Naive B cell (primary cell): ENCODE measurements at regions not wholly inside any gene's neighbourhood (a gene's known extent, or its start where the extent isn't known, plus 50 kb on each side); places are given as distances from the start of the nearest gene placed in this dataset.
"Not testable (repeated sequence)": the region's sequence is repeated elsewhere in the genome, so short reads cannot be mapped to it uniquely, and the experiment has no call there.

Source experiments
- ATAC-seq, 2 donors: fragments of 150-1000 bp; cut with Tn5 transposase; 2 replicates each; pipeline ENCODE4 v1.10.0; 2021; ENCODE audit warnings: low read depth in 2 of 2, mild to moderate bottlenecking in 2 of 2, moderate library complexity in 2 of 2
- DNase-seq: peaks from one replicate; pipeline ENCODE4 v3.0.0; 2022
- H3K27ac Mint-ChIP-seq, 6 donors: one replicate each; pipeline ENCODE4 v1.8.0; 2020 to 2022; ENCODE audit warnings: mild to moderate bottlenecking in 6 of 6, mixed read lengths in 6 of 6, moderate library complexity in 5 of 6, inconsistent platforms in 2 of 6
- H3K27me3 Mint-ChIP-seq, 3 donors: one replicate each; pipeline ENCODE4 v1.8.0; 2021 to 2022; ENCODE audit warnings: mixed read lengths in 3 of 3, mild to moderate bottlenecking in 1 of 3
- H3K36me3 Mint-ChIP-seq, 2 donors: one replicate each; pipeline ENCODE4 v1.8.0; 2020 to 2022; ENCODE audit warnings: mixed read lengths in 2 of 2, inconsistent platforms in 1 of 2, mild to moderate bottlenecking in 1 of 2
- H3K4me1 Mint-ChIP-seq, 3 donors: one replicate each; pipeline ENCODE4 v1.8.0; 2020 to 2022; ENCODE audit warnings: mixed read lengths in 3 of 3, inconsistent platforms in 1 of 3, mild to moderate bottlenecking in 1 of 3, moderate library complexity in 1 of 3
- H3K4me3 Mint-ChIP-seq, 8 donors: one replicate each; pipeline ENCODE4 v1.8.0; 2020 to 2022; ENCODE audit warnings: mild to moderate bottlenecking in 8 of 8, mixed read lengths in 8 of 8, moderate library complexity in 8 of 8, inconsistent platforms in 2 of 8
- H3K9me3 Mint-ChIP-seq, 7 donors: one replicate each; pipeline ENCODE4 v1.8.0; 2020 to 2022; ENCODE audit warnings: mixed read lengths in 7 of 7, mild to moderate bottlenecking in 5 of 7, inconsistent platforms in 2 of 7, moderate library complexity in 1 of 7

DNA sequence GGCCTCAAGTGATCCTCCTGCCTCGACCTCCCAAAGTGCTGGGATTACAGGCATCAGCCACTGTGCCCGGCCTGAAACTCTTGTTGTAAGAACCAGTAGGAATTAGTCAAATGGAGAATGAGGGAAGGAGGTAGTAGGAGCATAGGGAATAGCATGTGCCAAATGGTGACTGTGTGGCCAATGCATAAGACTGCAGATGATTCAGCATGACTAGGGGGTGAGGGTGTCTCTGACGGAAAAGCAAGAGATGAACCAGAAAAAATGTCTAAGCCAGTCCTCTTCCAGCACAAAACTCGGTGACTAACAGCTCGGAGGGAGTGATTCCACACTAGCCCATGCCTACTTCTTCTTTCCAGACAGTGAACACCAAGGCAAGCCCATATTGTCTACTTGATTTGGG is 58.2 kb upstream of the DUSP21 start:
- Mint-ChIP-seq H3K36me3 (no peaks in the 10 kb centered on the region), H3K4me3 (no peak overlapping the region), H3K27me3 (peaks cover 0 to 30% (median 0%) of the 10 kb centered on the region in 3 donors), H3K9me3 (no peaks in the 10 kb centered on the region), H3K27ac (no peak overlapping the region), H3K4me1 (no peaks in the 10 kb centered on the region)
- DNase-seq (no peak), ATAC-seq (no peak)

DNA sequence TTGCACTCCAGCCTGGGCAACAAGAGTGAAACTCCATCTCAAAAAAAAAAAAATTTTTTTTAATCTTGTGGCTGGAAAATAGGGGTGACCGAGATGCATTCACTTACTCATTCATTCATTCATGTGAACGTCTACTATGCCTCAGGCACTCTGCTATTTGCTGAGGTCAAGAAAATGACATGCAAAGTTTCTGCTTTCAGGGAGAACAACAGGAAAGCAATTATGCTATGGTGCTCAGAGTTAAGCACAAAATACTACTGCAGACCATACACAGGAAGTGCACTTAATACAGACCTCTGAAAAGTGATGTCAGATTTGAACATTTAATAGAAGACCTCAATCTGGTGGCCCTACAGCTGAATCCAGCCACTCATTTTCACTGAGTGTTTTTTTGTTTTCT is 59.6 kb upstream of the DUSP21 start:
- Mint-ChIP-seq H3K27ac (no peak overlapping the region), H3K27me3 (peaks cover 0 to 30% (median 0%) of the 10 kb centered on the region in 3 donors), H3K4me1 (no peaks in the 10 kb centered on the region), H3K36me3 (no peaks in the 10 kb centered on the region), H3K9me3 (no peaks in the 10 kb centered on the region), H3K4me3 (no peak overlapping the region)
- DNase-seq (no peak), ATAC-seq (no peak)

DNA sequence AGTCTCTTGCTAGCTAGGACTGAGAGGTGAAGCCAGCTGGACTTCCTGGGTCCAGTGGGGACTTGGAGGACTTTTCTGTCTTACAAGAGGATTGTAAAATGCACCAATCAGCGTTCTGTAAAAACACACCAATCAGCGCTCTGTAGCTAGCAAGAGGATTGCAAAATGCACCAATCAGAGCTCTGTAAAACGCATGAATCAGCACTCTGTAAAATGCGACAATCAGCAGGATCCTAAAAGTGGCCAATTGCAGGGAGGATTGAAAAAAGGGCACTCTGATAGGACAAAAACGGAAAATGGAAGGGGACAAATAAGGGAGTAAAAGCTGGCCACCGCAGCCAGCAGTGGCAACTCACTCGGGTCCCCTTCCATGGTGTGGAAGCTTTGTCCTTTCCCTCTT is 65.6 kb upstream of the DUSP21 start:
- peaks cover 0 to 15% (median 6%) of the 10 kb centered on the region in 3 donors for H3K27me3 Mint-ChIP-seq
- peaks cover 0 to 3% (median 0%) of the 10 kb centered on the region in 7 donors for H3K9me3 Mint-ChIP-seq
- H3K36me3 Mint-ChIP-seq, result no peaks in the 10 kb centered on the region
- no peak overlapping the region for H3K4me3 Mint-ChIP-seq
- no peaks in the 10 kb centered on the region for H3K4me1 Mint-ChIP-seq
- DNase-seq, result no peak
- ATAC-seq, result no peak
- H3K27ac Mint-ChIP-seq, result no peak overlapping the region

DNA sequence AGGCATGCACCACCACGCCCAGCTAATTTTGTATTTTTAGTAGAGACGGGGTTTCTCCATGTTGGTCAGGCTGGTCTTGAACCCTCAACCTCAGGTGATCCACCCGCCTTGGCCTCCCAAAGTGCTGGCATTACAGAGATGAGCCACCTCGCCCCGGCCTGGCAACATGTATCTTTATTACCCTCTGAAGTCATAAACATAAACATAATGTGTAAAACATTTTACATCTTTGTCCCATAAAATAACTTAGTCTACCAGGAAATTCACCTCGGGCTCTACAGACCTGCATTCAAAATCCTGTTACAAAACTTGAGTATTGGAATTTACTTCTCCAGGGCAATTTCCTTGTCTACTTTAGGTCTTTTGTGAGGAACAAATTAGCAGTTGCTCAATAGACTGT is 68.1 kb upstream of the DUSP21 start:
- Mint-ChIP-seq H3K9me3 (peaks cover 0 to 3% (median 0%) of the 10 kb centered on the region in 7 donors), H3K27ac (no peak overlapping the region), H3K36me3 (no peaks in the 10 kb centered on the region), H3K4me1 (no peaks in the 10 kb centered on the region), H3K27me3 (peaks cover 0 to 13% (median 8%) of the 10 kb centered on the region in 3 donors), H3K4me3 (no peak overlapping the region)
- DNase-seq (no peak), ATAC-seq (no peak)

DNA sequence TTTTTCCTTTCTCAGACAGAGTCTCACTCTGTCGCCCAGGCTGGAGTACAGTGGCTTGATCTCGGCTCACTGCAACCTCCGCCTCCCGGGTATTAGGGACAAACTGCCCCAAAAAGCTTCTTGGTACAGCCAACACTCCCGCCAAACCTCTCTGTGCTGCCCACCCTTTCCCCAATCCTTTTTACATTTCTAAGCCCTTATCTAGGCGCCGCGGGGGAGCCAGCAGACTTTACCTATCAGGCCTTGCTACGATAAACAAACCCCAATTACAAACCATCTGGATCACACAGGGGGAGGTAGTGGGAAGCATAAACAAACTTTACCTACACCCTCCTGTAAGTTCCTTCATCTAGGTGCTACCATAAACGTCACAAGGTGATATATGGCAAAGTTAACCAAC is 69.8 kb upstream of the DUSP21 start:
- not testable (repeated sequence) for H3K36me3 Mint-ChIP-seq, H3K4me1 Mint-ChIP-seq, H3K9me3 Mint-ChIP-seq, DNase-seq, ATAC-seq, H3K4me3 Mint-ChIP-seq, H3K27ac Mint-ChIP-seq
- H3K27me3 Mint-ChIP-seq, result peaks cover 0 to 13% (median 8%) of the 10 kb centered on the region in 3 donors

DNA sequence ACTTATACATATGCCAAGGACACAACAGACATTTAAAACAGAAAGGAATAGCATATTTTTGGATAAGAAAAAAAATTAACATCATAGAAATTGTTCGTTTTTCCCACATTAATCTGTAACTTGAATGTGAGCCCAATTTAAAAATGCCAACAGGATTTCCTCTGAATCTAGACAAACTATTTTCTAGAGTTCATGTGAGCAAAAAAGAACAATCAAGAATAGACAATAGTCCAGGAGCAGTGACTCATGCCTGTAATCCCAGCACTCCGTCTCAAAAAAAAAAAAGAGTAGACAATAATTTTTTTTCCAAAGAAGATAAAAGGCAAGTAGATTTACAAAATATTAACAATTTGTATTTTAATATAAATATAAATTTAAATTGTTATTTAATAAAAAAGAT is 73.7 kb upstream of the DUSP21 start:
- H3K27ac Mint-ChIP-seq, result no peak overlapping the region

DNA sequence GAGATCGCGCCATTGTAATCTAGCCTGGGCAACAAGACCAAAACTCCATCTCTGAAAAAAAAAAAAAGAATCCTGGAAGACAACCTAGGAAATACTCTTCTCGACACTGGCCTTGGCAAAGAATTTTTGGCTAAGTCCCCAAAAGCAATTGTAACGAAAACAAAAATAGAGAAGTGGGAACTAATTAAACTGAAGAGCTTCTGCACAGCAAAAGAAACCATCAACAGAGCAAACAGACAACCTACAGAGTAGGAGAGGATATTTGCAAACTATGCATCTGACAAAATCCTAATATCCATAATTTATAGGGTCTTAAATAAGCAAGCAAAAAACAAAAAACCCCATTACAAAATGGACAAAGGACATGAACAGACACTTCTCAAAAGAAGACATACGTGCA is 76.5 kb upstream of the DUSP21 start:
- H3K27me3 Mint-ChIP-seq, result peaks cover 14 to 18% (median 14%) of the 10 kb centered on the region in 3 donors
- DNase-seq (no peak), ATAC-seq (peak in 1 of 2 donors; percentile 36)
- no peaks in the 10 kb centered on the region for H3K36me3 Mint-ChIP-seq
- peaks cover 0 to 14% (median 10%) of the 10 kb centered on the region in 7 donors for H3K9me3 Mint-ChIP-seq
- H3K4me3 Mint-ChIP-seq, result peak overlapping the region in 2 of 8 donors; percentile 14 to 41
- H3K4me1 Mint-ChIP-seq, result peaks cover 7 to 14% (median 13%) of the 10 kb centered on the region in 3 donors
- H3K27ac Mint-ChIP-seq, result peak overlapping the region in 1 of 6 donors; percentile 30

More for the DNA sequence above, 73.7 kb upstream of the DUSP21 start:
- Mint-ChIP-seq H3K36me3 (no peaks in the 10 kb centered on the region), H3K9me3 (peaks cover 0 to 14% (median 10%) of the 10 kb centered on the region in 7 donors), H3K4me1 (peaks cover 6 to 14% (median 12%) of the 10 kb centered on the region in 3 donors), H3K27me3 (peaks cover 12 to 19% (median 16%) of the 10 kb centered on the region in 3 donors), H3K4me3 (no peak overlapping the region)
- DNase-seq, result no peak
- no peak for ATAC-seq

DNA sequence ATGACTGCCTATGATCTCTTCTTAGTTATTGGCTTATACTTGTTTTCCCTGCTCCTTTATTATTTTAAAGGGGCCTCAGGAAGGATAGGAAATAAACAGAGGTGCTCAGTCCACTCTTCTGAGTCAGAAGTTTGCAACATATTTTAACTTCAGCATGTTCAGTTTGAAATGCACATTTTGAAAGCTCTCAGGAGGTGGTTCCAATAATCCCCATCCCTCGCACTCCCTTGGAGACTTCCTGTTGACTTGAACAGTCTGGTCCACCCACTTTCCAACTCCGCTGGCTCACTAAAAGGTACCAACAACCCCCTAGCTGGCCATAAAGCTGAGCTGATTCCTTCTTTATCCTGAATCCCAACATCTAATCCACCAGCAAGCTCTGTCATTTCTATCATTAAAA is 78.3 kb upstream of the DUSP21 start:
- no peaks in the 10 kb centered on the region for H3K36me3 Mint-ChIP-seq
- H3K4me3 Mint-ChIP-seq, result no peak overlapping the region
- H3K9me3 Mint-ChIP-seq, result peaks cover 0 to 14% (median 10%) of the 10 kb centered on the region in 7 donors

DNA sequence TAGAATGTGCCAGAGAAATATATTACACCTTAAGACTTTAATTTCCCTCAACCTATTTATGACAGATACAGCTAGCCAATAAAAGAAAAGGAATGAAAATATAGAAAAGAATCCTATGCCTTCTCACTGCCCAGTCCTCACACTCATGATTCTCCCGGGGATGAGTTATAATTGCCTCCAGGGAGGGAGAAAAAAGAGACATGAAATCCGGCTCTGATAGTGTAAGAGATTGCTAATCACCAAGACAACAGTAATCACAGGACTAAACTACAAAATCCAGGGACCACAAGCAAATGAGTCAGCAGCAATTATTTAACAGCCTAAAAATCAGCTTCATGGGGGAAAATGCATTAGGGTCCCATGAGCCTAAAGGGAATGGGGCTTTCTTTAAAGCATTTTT is 95.9 kb upstream of the DUSP21 start:
- Mint-ChIP-seq H3K27me3 (no peaks in the 10 kb centered on the region), H3K9me3 (no peaks in the 10 kb centered on the region), H3K36me3 (no peaks in the 10 kb centered on the region), H3K27ac (no peak overlapping the region), H3K4me1 (no peaks in the 10 kb centered on the region), H3K4me3 (no peak overlapping the region)
- DNase-seq, result no peak
- ATAC-seq, result no peak

More for the DNA sequence above, 78.3 kb upstream of the DUSP21 start:
- DNase-seq, result no peak
- Mint-ChIP-seq H3K27ac (no peak overlapping the region), H3K4me1 (peaks cover 7 to 14% (median 13%) of the 10 kb centered on the region in 3 donors), H3K27me3 (peaks cover 24 to 30% (median 26%) of the 10 kb centered on the region in 3 donors)
- ATAC-seq, result no peak

DNA sequence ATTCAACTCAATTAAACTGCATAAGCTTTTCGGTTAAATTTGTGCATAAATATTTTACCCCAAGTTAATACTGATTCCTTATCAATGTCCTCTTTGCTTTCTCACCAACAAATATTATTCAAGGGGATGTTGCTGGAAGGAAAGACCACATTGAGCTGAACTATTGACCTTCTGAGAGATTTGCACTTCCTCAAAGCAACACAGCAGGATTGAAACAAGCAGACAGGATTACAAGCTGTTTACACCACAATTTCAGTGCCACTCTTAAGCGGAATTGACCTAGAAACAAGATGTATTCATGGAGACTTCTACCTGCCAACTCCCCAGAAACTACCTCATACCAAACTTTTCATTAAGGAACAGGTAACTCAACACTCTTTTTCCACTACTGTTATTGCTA is 96.5 kb upstream of the DUSP21 start:
- ATAC-seq, result no peak
- Mint-ChIP-seq H3K4me3 (no peak overlapping the region), H3K27ac (no peak overlapping the region), H3K36me3 (no peaks in the 10 kb centered on the region), H3K9me3 (no peaks in the 10 kb centered on the region), H3K27me3 (peaks cover 0 to 5% (median 0%) of the 10 kb centered on the region in 3 donors), H3K4me1 (no peaks in the 10 kb centered on the region)
- DNase-seq, result no peak

DNA sequence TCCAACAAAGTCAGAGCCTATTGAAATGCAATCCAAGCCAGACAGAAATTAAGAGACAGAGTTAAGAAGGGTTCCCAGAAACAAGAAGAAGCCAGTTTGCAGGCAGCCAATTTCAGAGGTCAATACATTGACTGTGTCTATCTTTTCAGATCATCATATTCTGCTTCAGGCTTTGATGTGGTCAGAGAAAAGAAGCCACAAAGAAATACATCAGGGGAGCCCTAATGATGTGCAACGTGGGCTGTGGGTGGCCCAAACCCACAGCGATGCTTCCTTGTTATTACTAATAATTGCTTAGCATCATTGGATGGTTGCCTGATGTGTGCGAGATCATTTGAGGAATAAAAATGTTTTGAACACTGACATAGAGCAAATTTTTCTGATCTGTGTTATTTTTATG is 99.0 kb upstream of the DUSP21 start:
- no peak overlapping the region for H3K4me3 Mint-ChIP-seq
- H3K27ac Mint-ChIP-seq, result no peak overlapping the region
- DNase-seq (no peak), ATAC-seq (no peak)
- peaks cover 0 to 13% (median 0%) of the 10 kb centered on the region in 3 donors for H3K27me3 Mint-ChIP-seq
- H3K36me3 Mint-ChIP-seq, result no peaks in the 10 kb centered on the region
- no peaks in the 10 kb centered on the region for H3K9me3 Mint-ChIP-seq
- H3K4me1 Mint-ChIP-seq, result no peaks in the 10 kb centered on the region

DNA sequence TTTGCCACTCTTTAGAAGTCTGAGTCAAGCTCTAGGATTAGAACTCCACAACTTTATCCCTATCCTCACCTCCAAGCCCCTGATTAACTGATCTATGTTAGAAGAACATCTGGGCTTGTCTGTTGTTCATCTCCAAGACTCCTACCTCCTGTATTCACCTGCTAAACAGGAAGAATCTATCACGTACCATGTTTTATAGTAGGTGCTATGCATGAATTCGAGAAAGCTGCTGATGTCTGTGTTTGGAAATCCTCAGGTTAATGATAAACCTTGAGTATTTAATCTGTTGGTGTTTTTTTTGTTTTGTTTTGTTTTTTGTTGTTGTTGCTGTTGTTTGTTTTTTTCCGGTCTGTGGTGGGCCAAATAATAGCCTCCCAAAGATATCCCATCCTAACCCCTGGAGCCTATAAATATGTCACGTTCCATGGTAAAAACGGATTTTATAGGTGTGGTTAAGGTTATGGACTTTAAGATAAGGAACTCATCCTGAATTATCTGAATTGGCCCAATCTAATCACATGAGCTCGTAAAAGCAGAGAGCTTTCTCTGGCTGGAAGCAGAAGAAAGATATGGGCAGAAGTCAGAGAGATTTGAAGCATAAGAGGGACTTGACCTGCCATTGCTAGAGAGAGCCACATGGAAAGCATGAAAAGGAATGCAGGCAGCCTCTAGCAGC is 101.2 kb upstream of the DUSP21 start:
- no peaks in the 10 kb centered on the region for H3K9me3 Mint-ChIP-seq
- DNase-seq (no peak), ATAC-seq (no peak)
- no peak overlapping the region for H3K4me3 Mint-ChIP-seq
- peak overlapping the region in 1 of 6 donors; percentile 69 for H3K27ac Mint-ChIP-seq
- H3K27me3 Mint-ChIP-seq, result peaks cover 3 to 13% (median 6%) of the 10 kb centered on the region in 3 donors
- no peaks in the 10 kb centered on the region for H3K4me1 Mint-ChIP-seq
- H3K36me3 Mint-ChIP-seq, result no peaks in the 10 kb centered on the region

DNA sequence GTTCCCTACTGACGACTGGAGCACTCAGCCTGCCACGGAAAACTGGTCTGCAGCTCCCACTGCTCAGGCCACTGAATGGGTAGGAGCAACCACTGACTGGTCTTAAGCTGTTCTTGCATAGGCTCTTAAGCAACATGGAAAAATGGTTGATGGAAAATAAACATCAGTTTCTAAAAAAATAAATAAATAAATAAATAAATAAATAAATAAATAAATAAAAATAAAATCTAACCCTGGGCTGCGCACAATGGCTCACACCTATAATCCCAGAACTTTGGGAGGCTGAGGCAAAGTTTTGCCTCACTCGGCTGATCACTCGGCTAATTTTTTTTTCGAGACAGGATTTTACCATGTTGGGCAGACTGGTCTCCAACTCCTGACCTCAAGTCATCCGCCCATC is 102.0 kb upstream of the DUSP21 start:
- not testable (repeated sequence) for H3K4me1 Mint-ChIP-seq, ATAC-seq, H3K4me3 Mint-ChIP-seq, H3K36me3 Mint-ChIP-seq, DNase-seq, H3K9me3 Mint-ChIP-seq, H3K27ac Mint-ChIP-seq
- H3K27me3 Mint-ChIP-seq, result peaks cover 3 to 13% (median 6%) of the 10 kb centered on the region in 3 donors

DNA sequence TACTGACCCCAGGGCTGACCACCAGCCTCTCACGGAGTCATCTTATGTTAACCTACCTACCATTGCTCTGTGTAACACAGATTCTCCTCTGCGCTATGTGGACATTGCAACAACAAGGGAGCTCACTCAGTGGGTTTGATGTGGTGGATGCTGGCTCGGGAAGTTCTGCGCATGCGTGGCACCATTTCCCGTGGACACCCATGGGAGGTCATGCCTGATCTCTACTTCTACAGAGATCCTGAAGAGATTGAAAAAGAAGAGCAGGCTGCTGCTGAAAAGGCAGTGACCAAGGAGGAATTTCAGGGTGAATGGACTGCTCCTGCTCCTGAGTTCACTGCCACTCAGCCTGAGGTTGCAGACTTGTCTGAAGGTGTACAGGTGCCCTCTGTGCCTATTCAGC is 102.4 kb upstream of the DUSP21 start:
- H3K36me3 Mint-ChIP-seq, DNase-seq, H3K4me1 Mint-ChIP-seq, H3K4me3 Mint-ChIP-seq, ATAC-seq, H3K9me3 Mint-ChIP-seq, H3K27ac Mint-ChIP-seq: not testable (repeated sequence)
- peaks cover 3 to 13% (median 6%) of the 10 kb centered on the region in 3 donors for H3K27me3 Mint-ChIP-seq
